HG02938 (cell line): ENCODE measurements at regions not wholly inside any gene's neighbourhood (a gene's known extent, or its start where the extent isn't known, plus 50 kb on each side); places are given as distances from the start of the nearest gene placed in this dataset.
A peak's percentile ranks its signal among the peaks of the same experiment; 100 is the strongest.
"Not testable (repeated sequence)": the region's sequence is repeated elsewhere in the genome, so short reads cannot be mapped to it uniquely, and the experiment has no call there.

Source experiments
- ATAC-seq: cut with Tn5 transposase; IDR thresholded peaks from one replicate; pipeline ENCODE4 v1.9.1; 2021; ENCODE audit warnings: mild to moderate bottlenecking, moderate library complexity; ENCODE audit not compliant: unreplicated experiment

DNA sequence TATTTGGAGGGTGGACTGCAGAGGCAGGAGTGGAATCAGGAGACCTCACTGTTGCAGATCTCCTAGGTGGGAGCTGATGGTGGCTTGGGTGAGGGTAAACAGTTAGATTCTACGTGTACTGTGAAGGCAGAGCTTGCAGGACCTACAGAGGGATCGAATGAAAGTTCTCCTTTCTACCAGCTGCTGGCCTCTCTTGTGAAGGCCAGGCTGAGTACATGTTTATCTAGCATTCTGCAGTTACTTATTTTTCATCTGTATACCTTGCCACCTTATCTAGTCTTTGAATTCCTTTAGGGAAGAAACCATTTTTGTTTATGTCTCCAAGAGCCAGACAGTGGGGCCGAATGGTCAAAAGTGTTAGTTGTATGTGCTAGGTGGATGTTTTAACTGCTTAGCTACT, 57.6 kb downstream of the PTTG1 start:
- no peak for ATAC-seq

DNA sequence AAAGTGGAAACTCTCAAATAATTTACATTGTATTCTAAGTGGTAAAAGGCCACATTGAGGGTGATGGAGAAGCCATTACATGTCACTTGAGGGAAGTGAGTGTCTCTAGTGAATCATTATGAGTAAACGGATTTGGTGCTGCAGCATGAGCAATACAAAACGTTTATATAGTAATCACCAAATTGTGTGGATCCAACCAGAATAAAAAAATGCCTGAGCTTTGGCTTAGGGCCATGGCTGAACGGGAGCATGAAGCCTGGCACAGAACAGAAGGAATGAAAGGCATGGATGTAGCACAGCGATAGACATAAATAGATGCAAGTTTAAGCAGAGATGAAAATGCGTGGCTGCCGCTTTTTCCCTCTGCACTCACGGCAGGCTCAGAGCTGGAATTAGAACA, 58.3 kb downstream of the PTTG1 start:
- no peak for ATAC-seq

DNA sequence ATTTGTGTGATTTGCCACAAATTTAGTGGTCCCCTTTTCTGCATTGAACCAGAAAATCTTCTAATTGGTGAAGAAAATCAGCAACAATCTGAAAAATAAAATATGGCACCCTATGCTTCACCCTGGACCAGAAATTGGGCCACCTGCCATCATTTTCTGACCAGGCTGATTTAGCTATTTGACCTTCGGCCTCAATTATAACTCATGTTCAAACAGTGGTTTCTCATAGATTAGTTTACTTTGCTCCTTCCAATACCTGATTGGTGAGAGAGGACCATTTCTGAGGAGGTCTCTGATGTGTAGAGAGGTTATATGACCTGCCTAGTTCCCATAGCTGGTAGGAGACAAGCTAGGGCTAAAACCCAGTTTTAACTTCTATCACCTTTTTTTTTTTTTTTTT, 59.0 kb downstream of the PTTG1 start:
- ATAC-seq: no peak

DNA sequence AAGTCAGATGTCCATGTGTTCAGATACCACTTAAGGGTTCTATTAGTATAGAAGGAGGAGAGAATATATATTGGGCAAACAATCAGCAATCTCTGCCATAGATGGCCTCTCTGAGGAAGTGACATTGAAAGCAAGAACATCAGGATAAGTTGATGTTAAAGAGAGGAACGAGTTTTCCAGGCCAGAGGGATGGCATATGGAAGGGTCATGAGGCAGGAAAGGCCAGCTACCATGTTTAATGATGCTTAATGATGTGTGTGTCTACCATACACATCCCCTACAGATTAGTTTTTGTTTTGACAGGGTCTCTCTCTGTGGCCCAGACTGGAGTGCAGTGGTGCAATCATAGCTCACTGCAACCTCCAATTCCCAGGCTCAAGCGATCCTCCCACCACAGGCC, 63.0 kb downstream of the PTTG1 start:
- no peak for ATAC-seq

DNA sequence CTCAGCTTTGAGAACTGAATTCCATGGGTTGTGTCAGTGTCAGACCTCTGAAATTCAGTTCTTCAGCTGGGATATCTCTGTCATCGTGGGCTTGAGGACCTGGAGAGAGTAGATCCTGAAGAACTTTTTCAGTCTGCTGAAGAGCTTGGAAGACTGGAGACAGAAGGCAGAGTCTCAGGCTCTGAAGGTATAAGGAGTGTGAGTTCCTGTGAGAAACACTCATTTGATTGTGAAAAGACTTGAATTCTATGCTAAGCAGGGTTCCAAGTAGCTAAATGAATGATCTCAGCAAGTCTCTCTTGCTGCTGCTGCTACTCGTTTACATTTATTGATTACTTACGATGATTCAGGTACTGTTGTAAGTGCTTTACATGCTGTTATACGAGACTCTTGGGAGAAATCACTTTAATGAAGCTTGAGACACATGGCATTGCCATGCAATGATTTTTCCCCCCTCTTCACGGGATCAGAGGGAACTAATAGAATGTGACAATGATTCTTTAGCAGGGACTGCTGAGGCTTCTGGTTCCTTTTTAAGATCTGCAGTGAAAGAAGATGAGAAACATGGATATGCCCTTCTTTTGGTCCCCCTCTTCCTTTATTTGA, 63.8 kb downstream of the PTTG1 start:
- no peak for ATAC-seq

DNA sequence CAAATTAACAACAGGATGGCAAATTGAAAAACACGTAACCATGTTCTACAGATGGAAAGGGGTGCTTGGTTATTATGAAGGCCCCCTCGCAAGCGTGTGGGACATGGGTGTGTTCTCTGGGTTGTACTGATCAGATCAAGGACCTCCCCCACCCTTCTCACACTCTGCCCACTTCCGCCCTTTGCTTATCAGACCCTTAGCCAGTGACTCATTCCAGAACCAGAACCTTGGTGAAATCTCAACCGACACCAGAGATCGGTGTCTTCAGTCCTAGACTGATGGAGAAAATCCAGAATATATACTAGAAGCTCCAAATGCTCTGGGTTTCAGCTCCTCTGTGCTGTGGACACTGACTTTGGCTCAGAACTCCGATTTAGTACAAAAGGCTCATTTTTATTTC, 64.9 kb downstream of the PTTG1 start:
- ATAC-seq: peak; percentile 63

DNA sequence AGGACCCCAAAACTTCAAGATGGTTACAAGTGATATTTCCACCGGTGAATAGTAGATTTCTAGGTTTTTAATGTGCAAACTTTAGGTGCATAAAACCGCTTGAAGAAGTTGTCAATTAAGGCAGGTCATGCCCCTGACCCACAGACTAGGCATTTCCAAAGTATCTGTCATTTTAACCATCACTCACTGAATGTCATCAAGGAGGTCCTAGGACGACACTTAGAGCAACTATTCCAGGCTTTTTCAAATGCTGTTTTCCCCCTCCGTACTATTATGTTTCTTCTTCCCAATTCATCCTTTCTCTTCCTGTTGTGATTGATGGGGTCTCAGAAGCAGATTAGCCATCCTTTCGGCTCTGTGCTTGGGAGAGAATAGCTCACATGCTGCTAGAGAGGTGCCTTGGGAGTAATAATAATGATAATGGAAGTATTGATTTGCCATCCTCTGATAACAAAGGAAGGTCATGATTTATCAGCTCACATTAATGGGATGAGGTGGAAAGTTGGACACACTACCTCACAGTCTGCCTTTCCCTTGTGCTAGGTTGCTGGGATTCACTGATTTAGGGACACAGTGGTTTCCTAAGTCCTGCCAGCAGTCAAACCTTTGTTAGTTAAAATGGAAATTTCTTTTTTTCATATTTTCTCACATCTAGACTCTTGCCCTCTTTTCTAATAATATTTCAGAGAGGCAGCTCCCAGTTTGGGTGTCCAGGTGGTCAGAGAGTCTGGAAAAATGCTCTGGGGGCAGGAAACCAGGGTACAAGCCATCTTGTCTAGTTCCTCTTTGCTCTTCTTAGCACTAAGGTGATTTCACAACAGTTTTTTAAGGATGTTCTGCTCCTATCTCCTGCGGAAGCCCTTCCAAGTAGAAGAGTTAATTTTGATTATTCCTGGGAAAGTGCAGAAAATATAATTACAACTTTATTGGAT, 67.0 kb downstream of the PTTG1 start:
- no peak for ATAC-seq

- no peak for ATAC-seq
Measured at GRCh38 chr5:160491438-160491837, 69.8 kb downstream of the PTTG1 start.

- ATAC-seq: no peak
Measured at GRCh38 chr5:160492565-160492964, 70.9 kb downstream of the PTTG1 start.

DNA sequence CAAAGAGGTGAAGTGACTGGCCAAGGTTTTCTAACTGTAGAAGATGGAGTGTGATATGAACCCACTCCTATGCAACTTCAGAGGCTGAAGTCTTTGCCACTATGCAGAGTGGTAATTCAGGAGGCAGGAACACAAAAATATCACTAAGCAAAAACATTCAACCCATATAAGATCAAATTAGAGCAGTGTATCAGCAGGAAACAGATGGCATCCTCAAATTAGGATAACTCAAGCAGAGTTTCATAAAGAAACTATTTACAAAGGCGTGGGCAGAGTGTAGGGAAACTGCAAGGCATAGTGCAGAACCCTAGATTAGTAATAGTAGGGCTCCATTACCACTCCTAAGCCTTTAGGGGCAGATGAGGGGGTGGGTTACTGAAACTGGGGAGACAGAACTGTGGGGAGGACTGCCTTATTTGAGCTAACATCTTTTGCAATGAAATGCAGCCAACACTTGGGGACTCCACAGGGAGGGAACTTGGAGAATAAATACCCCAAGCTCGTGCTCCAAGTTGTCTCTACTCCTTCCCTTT, 72.2 kb downstream of the PTTG1 start:
- ATAC-seq: no peak

DNA sequence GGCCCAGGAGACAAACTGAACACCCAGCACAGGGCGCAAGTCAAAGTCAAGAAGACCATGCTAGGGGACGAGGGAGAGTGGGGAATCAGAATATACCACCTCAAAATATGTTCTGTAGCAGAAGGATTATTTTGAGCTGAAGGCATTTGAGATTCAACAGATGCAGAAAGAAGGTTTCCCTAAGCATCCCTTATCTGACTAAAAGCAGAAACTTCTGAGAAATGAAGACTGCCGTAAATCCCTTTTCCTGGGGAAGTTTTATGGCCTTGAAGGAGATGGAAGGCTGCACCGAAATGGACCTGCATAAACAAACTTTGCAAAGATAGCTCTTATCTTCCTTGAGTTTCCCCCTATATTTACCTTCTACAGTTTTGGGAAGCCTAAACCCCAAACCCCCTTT, 72.8 kb downstream of the PTTG1 start:
- ATAC-seq: no peak

DNA sequence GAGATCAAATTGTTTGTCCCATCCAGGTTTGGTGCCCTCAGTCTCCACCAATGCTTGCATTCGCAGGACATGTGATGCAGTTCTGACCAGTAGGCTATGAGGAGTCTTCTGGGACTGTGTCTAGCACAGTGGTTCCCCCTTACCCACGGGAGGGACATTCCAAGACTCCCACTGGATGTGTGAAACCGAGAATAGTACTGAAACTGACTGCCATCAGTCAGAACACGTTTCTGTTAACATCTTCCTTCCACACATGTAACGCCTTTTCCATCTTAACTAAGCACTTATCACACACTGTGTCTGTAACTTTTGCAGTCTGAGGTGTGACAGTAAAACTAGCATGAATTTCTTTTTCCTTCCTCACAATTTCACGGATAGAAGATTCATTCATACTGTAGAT, 74.7 kb downstream of the PTTG1 start:
- ATAC-seq: peak; percentile 39

DNA sequence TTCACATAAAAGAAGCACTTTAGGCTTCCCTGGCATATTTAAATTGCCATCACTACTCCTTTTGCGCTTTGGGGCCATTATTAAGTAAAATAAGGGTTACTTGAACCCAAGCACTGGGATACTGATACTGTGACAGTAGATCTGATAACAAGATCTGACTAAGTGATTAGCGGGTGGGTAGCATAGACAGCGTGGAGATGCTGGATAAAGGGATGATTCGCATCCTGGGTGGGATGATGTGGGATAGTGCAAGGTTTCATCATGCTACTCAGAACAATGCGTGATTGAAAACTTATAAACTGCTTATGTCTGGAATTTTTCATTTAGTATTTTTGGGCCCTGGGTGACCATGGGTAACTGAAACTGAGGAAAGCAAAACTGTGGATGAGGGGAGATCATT, 75.1 kb downstream of the PTTG1 start:
- no peak for ATAC-seq

GRCh38 chr5:160497878-160498277, 76.2 kb downstream of the PTTG1 start:
- no peak for ATAC-seq

DNA sequence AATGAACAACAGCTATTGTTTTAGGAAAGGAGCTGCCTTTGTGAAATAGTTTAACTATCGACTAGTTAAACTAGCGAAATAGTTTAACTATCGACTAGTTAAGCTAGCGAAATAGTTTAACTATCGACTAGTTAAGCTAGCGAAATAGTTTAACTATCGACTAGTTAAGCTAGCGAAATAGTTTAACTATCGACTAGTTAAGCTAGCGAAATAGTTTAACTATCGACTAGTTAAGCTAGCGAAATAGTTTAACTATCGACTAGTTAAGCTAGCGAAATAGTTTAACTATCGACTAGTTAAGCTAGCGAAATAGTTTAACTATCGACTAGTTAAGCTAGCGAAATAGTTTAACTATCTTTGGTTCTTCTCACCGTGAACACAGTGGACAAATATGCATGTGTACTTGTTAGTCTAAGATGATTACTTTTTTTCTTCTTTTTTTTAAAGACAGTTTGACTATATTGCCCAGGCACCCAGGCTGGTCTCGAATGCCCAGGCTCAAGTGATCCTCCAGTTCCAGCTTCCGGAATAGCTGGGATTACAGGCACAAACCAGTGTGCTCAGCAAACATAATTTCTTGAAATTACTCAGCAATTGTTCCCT, 76.9 kb downstream of the PTTG1 start:
- not testable (repeated sequence) for ATAC-seq

DNA sequence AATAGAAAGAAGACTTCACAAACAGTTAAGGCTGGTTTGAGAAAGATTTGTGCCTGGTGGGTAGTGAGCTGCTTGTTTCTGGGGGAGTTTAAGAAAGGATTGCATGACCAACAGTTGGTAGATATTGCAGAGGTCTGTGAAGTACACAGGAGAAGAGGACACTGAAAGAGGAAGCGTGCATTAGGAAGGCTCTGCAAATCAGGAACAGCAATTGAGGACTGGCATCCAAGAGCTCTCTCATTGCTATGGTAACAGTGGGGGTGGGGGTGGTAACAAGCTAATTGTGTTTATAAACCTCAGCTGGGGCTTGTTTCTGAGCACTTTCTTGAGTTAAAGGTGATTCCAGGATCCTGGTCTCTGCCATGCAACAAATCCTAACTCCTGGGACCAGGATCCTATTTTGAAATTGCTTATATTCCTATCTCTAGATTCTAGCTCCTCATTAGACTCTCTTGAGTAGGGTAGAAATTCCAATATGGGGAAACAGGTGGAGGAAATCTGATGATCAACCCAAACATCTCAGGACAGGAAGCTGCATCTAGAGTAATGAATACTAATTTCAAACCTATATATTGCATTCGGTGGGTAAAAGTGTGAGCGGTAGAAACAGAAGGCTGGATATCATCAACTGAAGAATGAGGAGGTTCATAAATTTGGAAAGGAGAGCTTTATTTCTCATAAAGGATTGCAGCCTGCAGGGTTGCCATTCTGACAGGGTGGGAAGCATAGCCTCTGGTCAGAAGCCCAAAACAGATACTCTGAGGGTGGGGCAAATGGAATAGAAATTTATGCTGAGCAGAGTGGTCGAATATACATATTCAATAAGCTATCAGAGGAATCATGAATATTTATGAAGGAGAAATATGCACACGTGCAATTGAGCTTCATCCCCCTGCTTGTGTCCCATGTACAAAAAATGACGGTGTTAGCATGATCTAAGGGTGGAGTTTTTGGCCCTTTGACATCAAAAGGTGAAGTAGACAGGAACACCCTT, 79.4 kb downstream of the PTTG1 start:
- ATAC-seq: peak; percentile 40

- no peak for ATAC-seq
Measured at GRCh38 chr5:160504906-160505305, 83.3 kb downstream of the PTTG1 start.

DNA sequence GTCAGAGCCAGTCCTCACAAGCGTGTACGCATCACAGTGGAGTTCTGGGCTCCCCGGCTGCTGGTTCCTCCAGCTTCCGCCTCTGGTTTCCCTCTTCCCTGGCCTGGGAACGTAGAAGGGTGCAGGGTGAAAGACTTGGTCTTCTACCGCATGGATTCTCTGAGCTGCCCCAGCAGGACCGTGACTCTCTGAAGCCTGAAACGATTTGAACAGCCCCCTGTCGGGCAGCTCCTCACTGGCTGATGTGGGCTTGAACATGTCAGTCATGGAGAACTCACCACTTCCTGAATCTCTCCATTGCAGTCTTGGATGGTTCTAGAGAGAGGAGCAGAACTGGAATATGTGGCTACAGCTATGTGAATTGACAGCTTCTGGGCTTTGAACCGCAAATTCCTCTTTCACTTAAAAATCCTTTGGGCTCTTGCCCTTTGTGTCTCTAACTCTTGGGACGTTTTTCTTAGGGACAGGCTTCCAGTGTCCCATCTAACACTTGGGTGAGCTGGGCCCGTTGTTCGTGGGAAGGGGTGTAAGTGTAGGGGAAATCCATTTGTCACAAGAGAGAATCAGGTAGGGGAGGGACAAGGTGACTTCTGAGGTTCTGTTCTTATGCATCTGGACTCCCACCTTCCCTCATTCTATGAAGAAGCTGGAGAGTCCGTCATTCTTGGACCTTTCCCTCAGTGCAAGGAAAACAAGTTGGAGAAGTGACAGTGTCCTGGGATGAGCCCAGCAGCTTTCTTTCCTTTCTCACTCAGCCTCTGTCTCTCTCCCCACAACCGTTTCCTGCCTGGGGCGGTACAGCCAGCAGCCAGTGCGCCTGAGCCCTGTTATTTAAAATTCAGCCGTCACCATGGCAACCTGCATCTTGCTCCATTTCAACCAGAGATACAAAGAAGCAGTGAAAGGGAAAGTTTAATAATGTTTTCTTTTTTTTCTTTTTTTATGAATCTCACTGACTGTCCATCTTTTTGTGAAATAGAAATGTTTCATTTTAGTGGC, 84.7 kb downstream of the PTTG1 start:
- peak; percentile 89 for ATAC-seq

GRCh38 chr5:160507221-160507721, 85.6 kb downstream of the PTTG1 start:
- peak; percentile 28 for ATAC-seq
